Adrenal gland (tissue), 5 donors: ENCODE measurements at regions not wholly inside any gene's neighbourhood (a gene's known extent, or its start where the extent isn't known, plus 50 kb on each side); places are given as distances from the start of the nearest gene placed in this dataset.
"Not testable (repeated sequence)": the region's sequence is repeated elsewhere in the genome, so short reads cannot be mapped to it uniquely, and the experiment has no call there.

Experiments used
- CTCF ChIP-seq, 6 experiments: fragments of 450-650 bp in 4 of 6; fragments of 200-600 bp in 2 of 6; sonication (generic) in 1 of 6; IDR thresholded peaks; 1 replicate in 5 of 6; 2 replicates in 1 of 6; pipeline versions ENCODE4 v1.5.1 to v1.8.0; 2016 to 2021; ENCODE audit warnings: antibody characterized with exemption in 6 of 6, mild to moderate bottlenecking in 2 of 6, moderate library complexity in 1 of 6
- POLR2A ChIP-seq, 2 donors: fragments of 450-650 bp; IDR thresholded peaks; one replicate each; pipeline ENCODE4 v1.6.1; 2017; ENCODE audit warnings: antibody characterized with exemption in 2 of 2, mild to moderate bottlenecking in 2 of 2, moderate library complexity in 1 of 2
- donor health status: DM: no; HTN: no; CAD: no.

- TF ChIP-seq CTCF, POLR2A (IDR thresholded peaks at IDR 0.05): not testable (repeated sequence)
Observed at GRCh38 chr10:4597898-4598297, 228.1 kb upstream of the AKR1E2 start.
